Central memory CD8-positive, alpha-beta T cell (primary cell): ENCODE measurements at regions not wholly inside any gene's neighbourhood (a gene's known extent, or its start where the extent isn't known, plus 50 kb on each side); places are given as distances from the start of the nearest gene placed in this dataset.

ENCODE experiments used
- ATAC-seq: fragments of 150-1000 bp; cut with Tn5 transposase; replicated peaks from 2 replicates; pipeline ENCODE4 v1.10.0; 2022; ENCODE audit warnings: mild to moderate bottlenecking, moderate FRiP score, moderate number of reproducible peaks; ENCODE audit not compliant: poor library complexity, severe bottlenecking; ENCODE audit errors: extremely low read depth
- DNase-seq, 2 donors: peaks; one replicate each; pipeline ENCODE4 v3.0.0; 2021; ENCODE audit warnings: low spot score in 2 of 2
- H3K27ac Mint-ChIP-seq: one replicate; pipeline ENCODE4 v1.8.0; 2022; ENCODE audit warnings: low read depth, mild to moderate bottlenecking, moderate library complexity, mixed read lengths
- H3K27me3 Mint-ChIP-seq: one replicate; pipeline ENCODE4 v1.8.0; 2022; ENCODE audit warnings: mixed read lengths
- H3K36me3 Mint-ChIP-seq: one replicate; pipeline ENCODE4 v1.8.0; 2022; ENCODE audit warnings: mild to moderate bottlenecking, moderate library complexity, mixed read lengths; ENCODE audit not compliant: insufficient read depth
- H3K4me1 Mint-ChIP-seq: one replicate; pipeline ENCODE4 v1.8.0; 2022; ENCODE audit warnings: mixed read lengths
- H3K4me3 Mint-ChIP-seq: one replicate; pipeline ENCODE4 v1.8.0; 2022; ENCODE audit warnings: mild to moderate bottlenecking, moderate library complexity, mixed read lengths
- H3K9me3 Mint-ChIP-seq: one replicate; pipeline ENCODE4 v1.8.0; 2022; ENCODE audit warnings: mixed read lengths

- H3K4me3 Mint-ChIP-seq: no peak overlapping the region
- no peaks in the 10 kb centered on the region for H3K27me3 Mint-ChIP-seq
- H3K4me1 Mint-ChIP-seq: no peaks in the 10 kb centered on the region
- H3K27ac Mint-ChIP-seq: no peak overlapping the region
- no peaks in the 10 kb centered on the region for H3K36me3 Mint-ChIP-seq
- H3K9me3 Mint-ChIP-seq: peaks cover 17% of the 10 kb centered on the region
- DNase-seq: no peak
- ATAC-seq: no peak
Measured at GRCh38 chr7:136513744-136514143, 354.7 kb upstream of the CHRM2 start.

- Mint-ChIP-seq H3K9me3 (peaks cover 23% of the 10 kb centered on the region), H3K4me1 (no peaks in the 10 kb centered on the region), H3K27me3 (no peaks in the 10 kb centered on the region), H3K36me3 (no peaks in the 10 kb centered on the region), H3K27ac (no peak overlapping the region), H3K4me3 (no peak overlapping the region)
- ATAC-seq (no peak), DNase-seq (no peak)
Measured at GRCh38 chr7:136509466-136509865, 359.0 kb upstream of the CHRM2 start.

GRCh38 chr7:136502162-136502561 lies 366.3 kb upstream of the CHRM2 start:
- H3K4me1 Mint-ChIP-seq: no peaks in the 10 kb centered on the region
- H3K9me3 Mint-ChIP-seq: peaks cover 22% of the 10 kb centered on the region
- no peak overlapping the region for H3K4me3 Mint-ChIP-seq
- ATAC-seq (no peak), DNase-seq (no peak)
- H3K36me3 Mint-ChIP-seq: peaks cover 2% of the 10 kb centered on the region
- no peak overlapping the region for H3K27ac Mint-ChIP-seq
- H3K27me3 Mint-ChIP-seq: no peaks in the 10 kb centered on the region

- no peak for DNase-seq
- Mint-ChIP-seq H3K27ac (no peak overlapping the region), H3K4me1 (no peaks in the 10 kb centered on the region), H3K9me3 (peaks cover 17% of the 10 kb centered on the region), H3K4me3 (no peak overlapping the region), H3K27me3 (no peaks in the 10 kb centered on the region), H3K36me3 (peaks cover 2% of the 10 kb centered on the region)
- ATAC-seq: no peak
Measured at GRCh38 chr7:136501151-136501550, 367.3 kb upstream of the CHRM2 start.

GRCh38 chr7:136496551-136496950 lies 371.9 kb upstream of the CHRM2 start:
- ATAC-seq: no peak

GRCh38 chr7:136495081-136495480 lies 373.4 kb upstream of the CHRM2 start:
- Mint-ChIP-seq H3K36me3 (no peaks in the 10 kb centered on the region), H3K4me1 (no peaks in the 10 kb centered on the region), H3K9me3 (peaks cover 22% of the 10 kb centered on the region), H3K4me3 (no peak overlapping the region), H3K27ac (no peak overlapping the region), H3K27me3 (no peaks in the 10 kb centered on the region)
- ATAC-seq (no peak), DNase-seq (no peak)

More at GRCh38 chr7:136496551-136496950, 371.9 kb upstream of the CHRM2 start:
- Mint-ChIP-seq H3K4me1 (no peaks in the 10 kb centered on the region), H3K27me3 (no peaks in the 10 kb centered on the region), H3K9me3 (peaks cover 21% of the 10 kb centered on the region), H3K4me3 (no peak overlapping the region), H3K27ac (no peak overlapping the region), H3K36me3 (no peaks in the 10 kb centered on the region)
- no peak for DNase-seq

GRCh38 chr7:136492366-136492765 lies 376.1 kb upstream of the CHRM2 start:
- Mint-ChIP-seq H3K4me3 (no peak overlapping the region), H3K27ac (no peak overlapping the region), H3K36me3 (no peaks in the 10 kb centered on the region), H3K9me3 (peaks cover 15% of the 10 kb centered on the region), H3K27me3 (no peaks in the 10 kb centered on the region), H3K4me1 (no peaks in the 10 kb centered on the region)
- no peak for ATAC-seq
- no peak for DNase-seq

- DNase-seq (no peak), ATAC-seq (no peak)
- Mint-ChIP-seq H3K27ac (no peak overlapping the region), H3K4me3 (no peak overlapping the region), H3K9me3 (peaks cover 15% of the 10 kb centered on the region), H3K4me1 (no peaks in the 10 kb centered on the region), H3K36me3 (no peaks in the 10 kb centered on the region), H3K27me3 (no peaks in the 10 kb centered on the region)
Measured at GRCh38 chr7:136489808-136490207, 378.6 kb upstream of the CHRM2 start.

- Mint-ChIP-seq H3K9me3 (peaks cover 16% of the 10 kb centered on the region), H3K4me3 (no peak overlapping the region), H3K27ac (no peak overlapping the region), H3K27me3 (no peaks in the 10 kb centered on the region), H3K4me1 (no peaks in the 10 kb centered on the region), H3K36me3 (no peaks in the 10 kb centered on the region)
- no peak for DNase-seq
- ATAC-seq: no peak
Measured at GRCh38 chr7:136480901-136481300, 387.6 kb upstream of the CHRM2 start.

- no peak for ATAC-seq
- DNase-seq: no peak
- Mint-ChIP-seq H3K36me3 (no peaks in the 10 kb centered on the region), H3K27me3 (no peaks in the 10 kb centered on the region), H3K4me1 (no peaks in the 10 kb centered on the region), H3K27ac (no peak overlapping the region), H3K4me3 (no peak overlapping the region), H3K9me3 (peaks cover 21% of the 10 kb centered on the region)
Measured at GRCh38 chr7:136479922-136480321, 388.5 kb upstream of the CHRM2 start.

- Mint-ChIP-seq H3K36me3 (no peaks in the 10 kb centered on the region), H3K4me1 (no peaks in the 10 kb centered on the region), H3K4me3 (no peak overlapping the region), H3K27me3 (no peaks in the 10 kb centered on the region), H3K9me3 (peaks cover 28% of the 10 kb centered on the region), H3K27ac (no peak overlapping the region)
- no peak for DNase-seq
- ATAC-seq: no peak
Measured at GRCh38 chr7:136470179-136470578, 398.3 kb upstream of the CHRM2 start.

GRCh38 chr7:136452949-136453348 lies 415.5 kb upstream of the CHRM2 start:
- no peak overlapping the region for H3K4me3 Mint-ChIP-seq
- H3K4me1 Mint-ChIP-seq: no peaks in the 10 kb centered on the region
- DNase-seq (no peak), ATAC-seq (no peak)
- peaks cover 1% of the 10 kb centered on the region for H3K36me3 Mint-ChIP-seq
- no peak overlapping the region for H3K27ac Mint-ChIP-seq
- H3K27me3 Mint-ChIP-seq: no peaks in the 10 kb centered on the region
- H3K9me3 Mint-ChIP-seq: peaks cover 19% of the 10 kb centered on the region

GRCh38 chr7:136446751-136447150 lies 421.7 kb upstream of the CHRM2 start:
- Mint-ChIP-seq H3K27ac (no peak overlapping the region), H3K4me3 (no peak overlapping the region), H3K27me3 (no peaks in the 10 kb centered on the region), H3K4me1 (no peaks in the 10 kb centered on the region), H3K36me3 (no peaks in the 10 kb centered on the region), H3K9me3 (peaks cover 23% of the 10 kb centered on the region)
- no peak for ATAC-seq
- DNase-seq: no peak

- no peaks in the 10 kb centered on the region for H3K36me3 Mint-ChIP-seq
- no peaks in the 10 kb centered on the region for H3K4me1 Mint-ChIP-seq
- ATAC-seq: no peak
- H3K27me3 Mint-ChIP-seq: no peaks in the 10 kb centered on the region
- H3K9me3 Mint-ChIP-seq: peaks cover 36% of the 10 kb centered on the region
- H3K27ac Mint-ChIP-seq: no peak overlapping the region
- no peak for DNase-seq
- no peak overlapping the region for H3K4me3 Mint-ChIP-seq
Measured at GRCh38 chr7:136441835-136442234, 426.6 kb upstream of the CHRM2 start.
